Mesothelial cell of epicardium (in vitro differentiated cells): ENCODE measurements at regions not wholly inside any gene's neighbourhood (a gene's known extent, or its start where the extent isn't known, plus 50 kb on each side); places are given as distances from the start of the nearest gene placed in this dataset.

Experiments used
- DNase-seq, 2 experiments: peaks; one replicate each; pipeline ENCODE4 v3.0.0; 2021; ENCODE audit warnings: low spot score in 2 of 2; ENCODE audit not compliant: unreplicated experiment in 2 of 2
- H3K27ac Mint-ChIP-seq: 2 replicates; pipeline ENCODE4 v1.8.0; 2021; ENCODE audit warnings: mixed read lengths
- H3K27me3 Mint-ChIP-seq: 2 replicates; pipeline ENCODE4 v1.8.0; 2021; ENCODE audit warnings: low read depth, mixed read lengths
- H3K36me3 Mint-ChIP-seq: 2 replicates; pipeline ENCODE4 v1.8.0; 2021; ENCODE audit warnings: mixed read lengths
- H3K4me1 Mint-ChIP-seq: 2 replicates; pipeline ENCODE4 v1.8.0; 2021; ENCODE audit warnings: mixed read lengths
- H3K4me3 Mint-ChIP-seq: 2 replicates; pipeline ENCODE4 v1.8.0; 2021; ENCODE audit warnings: mild to moderate bottlenecking, moderate library complexity, mixed read lengths
- H3K9me3 Mint-ChIP-seq: 2 replicates; pipeline ENCODE4 v1.8.0; 2021; ENCODE audit warnings: mixed read lengths
- CTCF ChIP-seq: fragments of 200-600 bp; sonication (generic); IDR thresholded peaks from one replicate; pipeline ENCODE4 v1.5.0; 2021; ENCODE audit warnings: antibody characterized with exemption; ENCODE audit not compliant: unreplicated experiment

- H3K27ac Mint-ChIP-seq = no peak overlapping the region
- no peaks in the 10 kb centered on the region for H3K4me1 Mint-ChIP-seq
- H3K36me3 Mint-ChIP-seq = no peaks in the 10 kb centered on the region
- TF ChIP-seq CTCF = no peak
- no peak overlapping the region for H3K4me3 Mint-ChIP-seq
- DNase-seq = no peak
- peaks cover 14% of the 10 kb centered on the region for H3K9me3 Mint-ChIP-seq
- peaks cover 4% of the 10 kb centered on the region for H3K27me3 Mint-ChIP-seq
These were observed 74.0 kb downstream of the MAB21L3 start for GRCh38 chr1:116185161-116185701.

GRCh38 chr1:116189481-116189880 lies 78.3 kb downstream of the MAB21L3 start:
- Mint-ChIP-seq H3K4me3 (no peak overlapping the region), H3K27ac (no peak overlapping the region), H3K27me3 (peaks cover 6% of the 10 kb centered on the region), H3K4me1 (no peaks in the 10 kb centered on the region), H3K36me3 (no peaks in the 10 kb centered on the region), H3K9me3 (peaks cover 29% of the 10 kb centered on the region)
- TF ChIP-seq CTCF = no peak
- DNase-seq = no peak

DNA sequence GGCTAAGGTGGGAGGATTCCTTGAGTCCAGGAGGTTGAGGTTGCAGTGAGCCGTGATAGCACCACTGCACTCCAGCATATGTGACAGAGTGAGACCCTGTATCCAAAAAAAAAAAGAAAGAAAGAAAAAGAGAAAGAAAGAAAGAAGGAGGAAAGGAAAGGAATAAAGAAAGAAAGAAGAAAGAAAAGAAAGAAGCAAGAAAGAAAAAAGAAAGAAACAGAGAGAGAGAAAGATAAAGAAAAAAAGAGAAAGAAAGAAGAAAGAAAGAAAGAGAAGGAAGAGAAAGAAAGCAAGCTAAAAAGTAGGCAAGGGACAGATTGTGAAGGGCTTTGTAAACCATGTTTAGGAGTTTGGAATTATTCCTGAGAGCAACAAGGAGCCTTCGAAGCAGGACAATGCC lies 80.1 kb downstream of the MAB21L3 start:
- no peaks in the 10 kb centered on the region for H3K4me1 Mint-ChIP-seq
- H3K36me3 Mint-ChIP-seq = no peaks in the 10 kb centered on the region
- DNase-seq = no peak
- H3K27me3 Mint-ChIP-seq = peaks cover 9% of the 10 kb centered on the region
- no peak for TF ChIP-seq CTCF
- H3K4me3 Mint-ChIP-seq = no peak overlapping the region
- peaks cover 25% of the 10 kb centered on the region for H3K9me3 Mint-ChIP-seq
- H3K27ac Mint-ChIP-seq = no peak overlapping the region

DNA sequence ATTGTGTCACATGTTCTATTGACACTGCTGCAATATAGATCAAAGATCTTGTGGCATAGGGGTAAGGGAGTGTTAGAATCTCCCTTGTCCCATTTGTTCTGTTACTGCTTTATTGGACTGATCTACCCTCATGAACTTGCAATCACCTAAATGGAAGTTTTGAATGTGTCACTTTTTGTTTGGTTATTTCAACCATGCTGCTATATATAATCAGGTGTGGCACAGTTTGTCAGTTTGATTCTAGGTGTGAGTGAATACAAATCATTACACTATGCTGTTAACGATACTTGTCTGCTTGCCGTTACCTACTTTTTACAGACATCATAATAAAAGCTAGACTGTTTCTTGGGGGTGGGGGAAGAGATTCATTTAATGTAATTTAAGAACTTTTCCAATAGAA lies 82.6 kb downstream of the MAB21L3 start:
- H3K36me3 Mint-ChIP-seq = no peaks in the 10 kb centered on the region
- H3K4me3 Mint-ChIP-seq = no peak overlapping the region
- no peak for DNase-seq
- H3K27me3 Mint-ChIP-seq = peaks cover 9% of the 10 kb centered on the region
- peaks cover 23% of the 10 kb centered on the region for H3K9me3 Mint-ChIP-seq
- H3K27ac Mint-ChIP-seq = no peak overlapping the region
- H3K4me1 Mint-ChIP-seq = no peaks in the 10 kb centered on the region
- no peak for TF ChIP-seq CTCF

DNA sequence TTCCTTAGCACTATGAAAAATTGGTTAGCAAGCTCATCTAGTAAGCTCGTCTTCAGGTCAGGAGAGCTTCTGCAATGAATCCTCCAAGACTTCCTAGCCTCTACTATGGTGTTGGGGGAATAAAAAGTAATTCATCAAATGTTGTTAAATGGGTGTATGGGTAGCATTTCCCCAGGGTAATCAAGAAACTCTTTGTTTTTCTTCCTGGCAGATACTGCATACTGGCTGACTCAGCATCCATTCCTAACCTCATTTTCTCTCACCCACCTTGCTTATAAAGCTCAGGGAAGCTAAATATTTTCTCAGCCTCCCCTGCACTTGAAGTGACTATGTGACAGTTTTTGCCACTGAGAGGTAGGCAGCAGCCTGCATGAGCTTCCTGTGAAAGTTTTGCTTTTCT lies 83.4 kb downstream of the MAB21L3 start:
- peaks cover 15% of the 10 kb centered on the region for H3K9me3 Mint-ChIP-seq

More for the DNA sequence above, 83.4 kb downstream of the MAB21L3 start:
- peaks cover 12% of the 10 kb centered on the region for H3K27me3 Mint-ChIP-seq
- H3K36me3 Mint-ChIP-seq = no peaks in the 10 kb centered on the region
- no peak overlapping the region for H3K4me3 Mint-ChIP-seq
- no peak overlapping the region for H3K27ac Mint-ChIP-seq
- DNase-seq = no peak
- TF ChIP-seq CTCF = no peak
- H3K4me1 Mint-ChIP-seq = no peaks in the 10 kb centered on the region
